ENCODE measurements at regions not wholly inside any gene's neighbourhood (a gene's known extent, or its start where the extent isn't known, plus 50 kb on each side); places are given as distances from the start of the nearest gene placed in this dataset.

DNA sequence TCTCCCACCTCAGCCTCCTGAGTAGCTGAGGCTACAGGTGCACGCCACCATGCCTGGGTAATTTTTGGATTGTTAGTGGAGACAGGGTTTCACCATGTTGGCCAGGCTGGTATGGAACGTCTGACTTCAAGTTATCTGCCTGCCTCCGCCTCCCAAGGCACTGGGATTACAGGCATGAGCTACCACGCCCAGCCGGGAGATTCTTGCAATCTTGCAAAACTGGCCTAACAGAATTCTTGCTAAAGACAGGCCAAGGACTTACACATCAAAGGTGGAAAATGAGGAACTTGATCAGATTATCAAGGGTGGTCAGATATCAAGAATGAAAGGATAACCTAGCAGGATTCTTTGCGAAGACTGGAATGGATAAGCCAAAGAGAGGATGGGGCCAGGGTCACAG, 98.3 kb upstream of the TIAM1 start:
- no peak overlapping the region for H2AFZ ChIP-seq (ENCODE audit: low read length)
- no peak overlapping the region for H3K4me3 ChIP-seq (ENCODE audit: low read depth, low read length, poor library complexity, severe bottlenecking)
- TF ChIP-seq EZH2phosphoT487 (IDR thresholded peaks at IDR 0.05; ENCODE audit: borderline replicate concordance, low read depth, low read length): no peak
- TF ChIP-seq, protein P1, sequence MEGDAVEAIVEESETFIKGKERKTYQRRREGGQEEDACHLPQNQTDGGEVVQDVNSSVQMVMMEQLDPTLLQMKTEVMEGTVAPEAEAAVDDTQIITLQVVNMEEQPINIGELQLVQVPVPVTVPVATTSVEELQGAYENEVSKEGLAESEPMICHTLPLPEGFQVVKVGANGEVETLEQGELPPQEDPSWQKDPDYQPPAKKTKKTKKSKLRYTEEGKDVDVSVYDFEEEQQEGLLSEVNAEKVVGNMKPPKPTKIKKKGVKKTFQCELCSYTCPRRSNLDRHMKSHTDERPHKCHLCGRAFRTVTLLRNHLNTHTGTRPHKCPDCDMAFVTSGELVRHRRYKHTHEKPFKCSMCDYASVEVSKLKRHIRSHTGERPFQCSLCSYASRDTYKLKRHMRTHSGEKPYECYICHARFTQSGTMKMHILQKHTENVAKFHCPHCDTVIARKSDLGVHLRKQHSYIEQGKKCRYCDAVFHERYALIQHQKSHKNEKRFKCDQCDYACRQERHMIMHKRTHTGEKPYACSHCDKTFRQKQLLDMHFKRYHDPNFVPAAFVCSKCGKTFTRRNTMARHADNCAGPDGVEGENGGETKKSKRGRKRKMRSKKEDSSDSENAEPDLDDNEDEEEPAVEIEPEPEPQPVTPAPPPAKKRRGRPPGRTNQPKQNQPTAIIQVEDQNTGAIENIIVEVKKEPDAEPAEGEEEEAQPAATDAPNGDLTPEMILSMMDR (conservative IDR thresholded peaks at IDR 0.05; ENCODE audit: low read length): no peak
- ChIA-PET CTCF (ENCODE audit: unreplicated experiment) (no interaction called here), POLR2A (interaction anchor here (0.6 kb wide), 1 partner anchor 292 kb away, joined by 3 read pairs; no protein-coding TSS in a partner anchor)
- no peaks in the 10 kb centered on the region for H3K79me2 ChIP-seq (ENCODE audit: insufficient read depth, low read depth, low read length)
- no peaks in the 10 kb centered on the region for H3K9me2 ChIP-seq (ENCODE audit: insufficient read depth, low read length)
- intact Hi-C loops (cut with micrococcal nuclease; ENCODE audit: unreplicated experiment): no loop called here
- H3K9me3 ChIP-seq (ENCODE audit: low read length): peaks cover 9% of the 10 kb centered on the region
- DNase-seq (ENCODE audit: low spot score): no peak
- H3K4me1 ChIP-seq (ENCODE audit: insufficient read depth, low read length, poor library complexity, severe bottlenecking): no peaks in the 10 kb centered on the region
- no TSS peak for BruUV-seq (replicated peaks)
- no peaks in the 10 kb centered on the region for H3K36me3 ChIP-seq (ENCODE audit: insufficient read depth, low read length)
- H3K27ac ChIP-seq (ENCODE audit: low read depth, low read length, poor library complexity, severe bottlenecking): no peak overlapping the region
- no peaks in the 10 kb centered on the region for H4K20me1 ChIP-seq (ENCODE audit: insufficient read depth, low read length)
- H3K4me2 ChIP-seq (ENCODE audit: low read length): no peak overlapping the region

DNA sequence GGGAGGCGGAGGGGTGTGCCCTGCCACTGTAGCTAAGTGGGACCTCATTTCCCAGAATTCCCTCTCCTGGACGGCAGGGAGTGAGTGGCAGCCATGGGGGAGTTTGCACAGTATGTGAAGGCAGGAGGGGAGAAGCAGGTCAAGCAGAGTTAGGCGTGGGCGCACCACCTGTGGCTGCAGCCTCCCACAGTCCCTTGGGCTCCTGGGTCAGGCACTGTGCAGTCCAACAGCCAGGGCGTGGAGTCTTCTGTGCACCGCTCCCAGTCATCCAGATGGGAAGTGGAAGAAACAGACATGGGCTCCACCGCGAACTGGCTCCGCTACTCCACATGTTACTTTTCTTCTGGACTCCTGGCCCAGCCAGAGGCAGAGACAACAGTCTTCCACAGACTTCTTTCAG, 85.4 kb upstream of the TIAM1 start:
- Histone ChIP-seq H3K4me3 (ENCODE audit: low read depth, low read length, poor library complexity, severe bottlenecking) (no peak overlapping the region), H4K20me1 (ENCODE audit: insufficient read depth, low read length) (no peaks in the 10 kb centered on the region), H3K9me2 (ENCODE audit: insufficient read depth, low read length) (no peaks in the 10 kb centered on the region), H3K27ac (ENCODE audit: low read depth, low read length, poor library complexity, severe bottlenecking) (no peak overlapping the region), H3K79me2 (ENCODE audit: insufficient read depth, low read depth, low read length) (no peaks in the 10 kb centered on the region), H2AFZ (ENCODE audit: low read length) (no peak overlapping the region), H3K9me3 (ENCODE audit: low read length) (no peaks in the 10 kb centered on the region), H3K36me3 (ENCODE audit: insufficient read depth, low read length) (no peaks in the 10 kb centered on the region), H3K4me1 (ENCODE audit: insufficient read depth, low read length, poor library complexity, severe bottlenecking) (no peaks in the 10 kb centered on the region), H3K4me2 (ENCODE audit: low read length) (no peak overlapping the region)
- no TSS peak for BruUV-seq (replicated peaks)
- TF ChIP-seq EZH2phosphoT487 (IDR thresholded peaks at IDR 0.05; ENCODE audit: borderline replicate concordance, low read depth, low read length): no peak
- TF ChIP-seq, protein P1 (conservative IDR thresholded peaks at IDR 0.05; ENCODE audit: low read length): no peak
- POLR2A ChIA-PET: no interaction called here
- no peak for DNase-seq (ENCODE audit: low spot score)
- CTCF ChIA-PET (ENCODE audit: unreplicated experiment): no interaction called here
- intact Hi-C loops (cut with micrococcal nuclease; ENCODE audit: unreplicated experiment): no loop called here

DNA sequence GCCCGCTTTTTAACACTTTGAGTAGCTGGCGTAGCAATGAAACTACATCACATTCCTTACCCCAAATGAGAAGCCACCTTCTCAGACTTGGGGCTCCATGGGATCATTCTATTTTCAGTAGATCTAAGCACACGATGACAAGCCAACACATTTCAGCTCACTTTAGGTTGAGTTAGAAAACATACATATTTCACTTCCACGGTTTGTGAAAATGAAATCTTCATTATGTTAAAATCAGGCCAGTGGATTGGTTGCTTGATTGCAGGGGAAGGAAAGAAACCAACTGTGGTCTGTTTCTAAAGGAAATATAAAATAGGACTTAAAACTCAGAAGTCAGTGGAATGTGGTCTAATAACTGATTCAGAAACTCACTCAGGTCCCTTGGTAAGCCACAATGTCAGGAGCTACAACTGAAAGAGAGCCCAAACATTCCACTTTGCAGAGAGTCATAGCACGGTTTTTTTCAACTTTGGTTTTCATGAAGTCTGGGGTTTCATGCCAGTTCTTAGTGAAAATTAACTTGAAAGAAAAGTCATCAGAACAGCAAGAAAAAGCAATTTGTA, 82.3 kb upstream of the TIAM1 start:
- POLR2A ChIA-PET: interaction anchor here (1.0 kb wide), 1 partner anchor 14 kb away, joined by 4 read pairs; no protein-coding TSS in a partner anchor
- BruUV-seq (replicated peaks): TSS peak; percentile 53
- H3K79me2 ChIP-seq (ENCODE audit: insufficient read depth, low read depth, low read length): no peaks in the 10 kb centered on the region
- DNase-seq (ENCODE audit: low spot score): no peak
- H3K27ac ChIP-seq (ENCODE audit: low read depth, low read length, poor library complexity, severe bottlenecking): no peak overlapping the region
- no peaks in the 10 kb centered on the region for H3K4me1 ChIP-seq (ENCODE audit: insufficient read depth, low read length, poor library complexity, severe bottlenecking)
- CTCF ChIA-PET (ENCODE audit: unreplicated experiment): no interaction called here
- H3K4me3 ChIP-seq (ENCODE audit: low read depth, low read length, poor library complexity, severe bottlenecking): no peak overlapping the region
- H3K36me3 ChIP-seq (ENCODE audit: insufficient read depth, low read length): no peaks in the 10 kb centered on the region
- intact Hi-C loops (cut with micrococcal nuclease; ENCODE audit: unreplicated experiment): no loop called here
- H4K20me1 ChIP-seq (ENCODE audit: insufficient read depth, low read length): no peaks in the 10 kb centered on the region
- no peaks in the 10 kb centered on the region for H3K9me2 ChIP-seq (ENCODE audit: insufficient read depth, low read length)
- no peak overlapping the region for H2AFZ ChIP-seq (ENCODE audit: low read length)
- H3K9me3 ChIP-seq (ENCODE audit: low read length): no peaks in the 10 kb centered on the region
- H3K4me2 ChIP-seq (ENCODE audit: low read length): no peak overlapping the region
- TF ChIP-seq, protein P1 (conservative IDR thresholded peaks at IDR 0.05; ENCODE audit: low read length): no peak
- TF ChIP-seq EZH2phosphoT487 (IDR thresholded peaks at IDR 0.05; ENCODE audit: borderline replicate concordance, low read depth, low read length): no peak
